ENCODE measurements at regions not wholly inside any gene's neighbourhood (a gene's known extent, or its start where the extent isn't known, plus 50 kb on each side); places are given as distances from the start of the nearest gene placed in this dataset.

DNA sequence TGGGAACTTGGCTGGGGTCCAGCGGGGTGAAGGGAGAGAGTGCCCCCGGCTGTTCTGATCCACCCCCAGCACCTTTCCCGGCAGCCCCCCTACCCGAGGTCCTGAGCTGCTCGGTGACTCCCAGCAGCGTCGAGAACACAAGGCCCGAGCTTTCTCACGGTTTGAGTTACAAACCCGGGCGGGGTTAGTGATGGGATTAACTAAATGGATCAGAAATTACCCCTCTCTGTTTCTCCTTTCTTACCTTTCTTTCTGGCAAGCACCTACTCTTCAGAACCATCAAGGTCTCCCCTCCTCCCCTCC lies 139.4 kb upstream of the GPC1 start:
- TF ChIP-seq, protein P1, sequence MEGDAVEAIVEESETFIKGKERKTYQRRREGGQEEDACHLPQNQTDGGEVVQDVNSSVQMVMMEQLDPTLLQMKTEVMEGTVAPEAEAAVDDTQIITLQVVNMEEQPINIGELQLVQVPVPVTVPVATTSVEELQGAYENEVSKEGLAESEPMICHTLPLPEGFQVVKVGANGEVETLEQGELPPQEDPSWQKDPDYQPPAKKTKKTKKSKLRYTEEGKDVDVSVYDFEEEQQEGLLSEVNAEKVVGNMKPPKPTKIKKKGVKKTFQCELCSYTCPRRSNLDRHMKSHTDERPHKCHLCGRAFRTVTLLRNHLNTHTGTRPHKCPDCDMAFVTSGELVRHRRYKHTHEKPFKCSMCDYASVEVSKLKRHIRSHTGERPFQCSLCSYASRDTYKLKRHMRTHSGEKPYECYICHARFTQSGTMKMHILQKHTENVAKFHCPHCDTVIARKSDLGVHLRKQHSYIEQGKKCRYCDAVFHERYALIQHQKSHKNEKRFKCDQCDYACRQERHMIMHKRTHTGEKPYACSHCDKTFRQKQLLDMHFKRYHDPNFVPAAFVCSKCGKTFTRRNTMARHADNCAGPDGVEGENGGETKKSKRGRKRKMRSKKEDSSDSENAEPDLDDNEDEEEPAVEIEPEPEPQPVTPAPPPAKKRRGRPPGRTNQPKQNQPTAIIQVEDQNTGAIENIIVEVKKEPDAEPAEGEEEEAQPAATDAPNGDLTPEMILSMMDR (conservative IDR thresholded peaks at IDR 0.05): no peak
- TF ChIP-seq ZFX (IDR thresholded peaks at IDR 0.05): no peak
- H3K27ac ChIP-seq: no peak overlapping the region

DNA sequence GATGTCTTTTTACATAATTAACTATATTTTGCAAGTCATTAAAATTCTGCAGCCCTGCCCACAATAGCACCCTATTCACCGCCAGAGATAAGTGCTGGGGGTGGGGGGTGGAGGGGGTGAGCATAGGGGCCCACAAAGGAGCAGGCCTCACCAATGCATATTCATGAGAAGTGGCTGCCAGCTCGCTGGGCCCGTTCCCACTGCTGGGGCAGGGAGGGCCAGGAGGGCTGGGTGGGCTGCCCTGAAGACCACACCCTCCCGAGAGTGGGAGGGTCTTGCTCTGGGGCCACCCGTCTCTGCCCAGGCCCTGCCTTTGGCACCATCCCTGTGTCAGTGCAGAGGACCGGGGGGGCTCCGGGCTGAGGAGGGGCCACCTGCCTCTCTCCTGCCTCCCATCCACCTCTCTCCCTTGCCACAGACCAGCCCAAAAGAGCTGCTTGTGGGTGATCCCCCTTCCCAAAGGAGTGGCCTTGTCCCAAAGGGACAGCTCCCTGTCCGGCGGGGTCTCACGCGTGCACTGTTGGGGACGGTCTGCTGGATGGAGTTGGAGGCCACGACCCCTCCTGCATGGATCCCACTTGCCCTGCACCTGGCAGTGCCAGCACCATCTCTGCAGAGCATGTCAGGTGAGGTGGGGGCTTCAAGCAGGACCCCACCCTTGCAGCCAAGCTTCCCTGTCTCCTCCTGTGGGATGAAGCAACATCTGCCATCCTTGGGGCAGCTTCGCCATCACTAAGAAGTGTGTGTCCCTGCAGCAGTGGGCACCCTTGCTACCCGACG lies 138.8 kb upstream of the GPC1 start:
- no peak overlapping the region for H3K27ac ChIP-seq
- no peak for TF ChIP-seq ZFX (IDR thresholded peaks at IDR 0.05)
- TF ChIP-seq, protein P1 (conservative IDR thresholded peaks at IDR 0.05): no peak

DNA sequence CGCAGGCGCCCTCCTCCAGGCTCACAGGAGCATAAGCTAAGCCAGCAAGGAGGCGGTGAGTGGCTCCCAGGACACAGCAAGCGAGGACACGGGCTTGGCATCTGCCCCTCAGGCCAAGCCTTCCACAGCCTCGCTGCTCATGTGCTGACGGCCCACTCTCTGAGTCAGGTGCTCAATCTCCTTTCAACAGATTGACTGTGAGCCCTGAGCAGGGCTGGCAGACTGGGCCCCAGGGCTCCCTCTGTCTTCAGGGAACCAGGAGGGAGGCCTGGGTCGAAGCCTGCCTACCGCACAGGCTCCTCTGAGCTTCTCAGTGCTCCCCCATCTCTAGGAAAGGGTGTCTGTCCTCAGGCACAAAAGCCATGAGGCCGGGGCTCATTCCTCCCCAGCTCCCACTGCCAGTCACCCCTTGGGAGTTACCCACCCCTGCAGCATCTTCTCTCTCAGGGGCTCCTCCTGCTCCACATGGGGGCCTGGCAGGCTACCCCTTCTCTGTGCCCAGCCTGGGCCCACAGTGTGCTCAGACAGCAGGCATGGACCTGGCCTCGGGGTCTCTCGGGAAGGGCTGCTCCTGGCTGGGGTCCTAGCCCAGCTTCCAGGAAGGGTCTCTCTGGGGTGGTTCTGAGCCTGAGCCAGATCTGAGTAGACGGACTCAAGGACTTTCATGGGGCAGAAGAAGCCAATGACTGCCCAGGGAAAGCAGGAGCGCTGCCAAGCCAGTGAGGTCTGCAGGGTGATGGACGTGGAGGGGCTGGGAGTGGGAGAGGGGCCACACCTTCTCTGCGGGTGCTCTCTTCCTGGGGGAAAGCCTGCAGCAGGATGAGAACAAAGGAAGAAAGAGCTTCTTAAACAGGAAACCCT lies 138.0 kb upstream of the GPC1 start:
- no peak overlapping the region for H3K27ac ChIP-seq

DNA sequence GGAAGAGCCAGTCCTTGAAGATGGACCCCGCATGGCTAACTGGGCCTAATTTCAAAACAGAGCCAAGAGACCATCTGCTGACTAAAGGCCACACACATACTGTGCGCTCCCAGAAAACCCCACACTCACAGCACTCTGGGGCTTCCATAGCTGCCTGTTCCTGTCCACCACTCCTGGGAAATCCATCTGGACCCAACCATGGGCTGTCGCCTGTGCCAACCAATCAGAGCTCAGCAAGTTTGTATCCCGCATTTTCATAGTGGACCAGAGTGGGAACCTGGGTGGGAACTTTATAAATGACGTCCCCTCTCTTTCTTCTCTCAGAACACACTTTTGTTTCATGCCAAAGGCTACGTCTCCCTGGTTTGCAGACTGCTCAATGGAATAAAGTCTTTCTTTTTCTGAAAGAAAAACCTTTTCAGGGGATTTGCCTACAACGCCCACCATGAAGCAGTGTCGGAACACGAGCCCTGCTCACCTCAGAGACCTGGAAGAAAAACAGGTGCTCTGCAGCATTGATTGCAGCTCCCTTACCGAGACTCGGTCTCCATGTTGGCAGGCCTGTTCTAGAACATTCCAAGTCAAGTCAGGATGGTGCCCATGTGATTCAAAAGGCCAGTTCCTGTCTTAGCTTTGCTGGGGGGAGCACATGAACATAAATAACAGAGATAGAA lies 137.2 kb upstream of the GPC1 start:
- H3K27ac ChIP-seq: no peak overlapping the region
- no peak for TF ChIP-seq ZFX (IDR thresholded peaks at IDR 0.05)
- TF ChIP-seq, protein P1 (conservative IDR thresholded peaks at IDR 0.05): no peak

More for the DNA sequence above, 138.0 kb upstream of the GPC1 start:
- no peak for TF ChIP-seq ZFX (IDR thresholded peaks at IDR 0.05)
- TF ChIP-seq, protein P1 (conservative IDR thresholded peaks at IDR 0.05): no peak

DNA sequence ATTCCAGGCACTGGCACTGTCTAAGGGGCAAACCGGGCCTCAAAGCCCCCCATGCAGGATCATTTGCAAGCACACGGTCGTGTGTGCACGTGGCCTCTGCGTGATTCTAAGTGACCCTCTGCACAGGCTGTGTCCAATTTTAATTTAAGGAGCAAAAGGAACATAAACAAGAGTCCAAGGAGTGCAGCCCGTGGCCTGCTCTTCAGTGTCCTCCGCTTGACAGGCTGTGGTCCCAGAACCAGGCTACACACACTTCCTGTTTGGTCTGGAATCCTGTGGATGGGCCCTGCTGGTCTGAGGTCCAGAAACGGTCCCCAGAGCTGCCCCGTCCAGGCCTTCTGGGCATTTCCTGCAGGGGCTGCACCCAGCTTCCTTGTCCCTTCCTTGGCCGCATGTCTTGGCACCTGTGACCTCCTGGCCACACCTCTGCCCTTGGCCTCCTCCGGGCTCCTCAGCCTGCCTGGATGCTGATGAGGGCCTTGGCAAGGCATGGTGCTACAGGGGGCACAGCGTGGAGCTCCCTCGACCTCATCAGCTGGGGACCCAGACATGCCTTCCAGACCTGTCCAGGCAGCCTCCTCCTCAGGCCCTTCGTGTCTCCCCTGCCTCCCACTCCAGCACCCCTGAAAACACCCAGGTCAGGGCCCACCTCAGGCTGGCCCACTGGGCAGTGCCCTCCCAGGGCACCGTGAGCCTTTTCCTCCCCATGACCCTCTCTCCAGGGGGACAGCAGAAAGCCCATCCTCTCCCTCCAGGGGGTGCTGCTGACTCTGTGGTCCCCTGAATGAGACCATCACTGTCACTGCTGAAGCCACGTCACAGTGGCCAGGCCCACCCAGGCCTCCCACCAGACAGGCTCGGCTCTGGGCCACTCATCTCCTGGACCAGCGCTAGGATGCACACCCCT lies 136.4 kb upstream of the GPC1 start:
- TF ChIP-seq, protein P1 (conservative IDR thresholded peaks at IDR 0.05): no peak
- TF ChIP-seq ZFX (IDR thresholded peaks at IDR 0.05): no peak
- no peak overlapping the region for H3K27ac ChIP-seq

DNA sequence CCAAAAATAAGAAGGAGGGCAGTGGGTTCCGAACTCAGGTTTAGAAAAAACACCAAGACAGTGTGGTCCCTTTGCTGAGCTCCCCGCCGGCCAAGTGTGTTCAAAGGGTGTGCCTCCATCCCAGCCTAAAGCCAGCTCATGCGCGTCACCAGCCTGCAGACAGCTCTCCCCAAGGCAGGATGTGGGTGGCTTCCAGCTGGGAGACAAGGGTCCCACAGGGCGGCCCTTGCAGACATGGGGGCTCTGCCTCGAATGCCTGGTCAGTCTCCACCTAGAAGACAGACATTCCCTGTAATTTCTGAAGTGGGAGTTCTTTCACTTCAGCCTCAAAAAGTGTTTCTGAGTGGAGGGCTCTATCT lies 135.8 kb upstream of the GPC1 start:
- TF ChIP-seq, protein P1 (conservative IDR thresholded peaks at IDR 0.05): no peak
- TF ChIP-seq ZFX (IDR thresholded peaks at IDR 0.05): no peak

More for the DNA sequence above, 135.8 kb upstream of the GPC1 start:
- no peak overlapping the region for H3K27ac ChIP-seq

All from C4-2B (cell line).